NCI-H2107 (cell line): ENCODE measurements at regions not wholly inside any gene's neighbourhood (a gene's known extent, or its start where the extent isn't known, plus 50 kb on each side); places are given as distances from the start of the nearest gene placed in this dataset.
A peak's percentile ranks its signal among the peaks of the same experiment; 100 is the strongest.

Experiments
- DNase-seq: peaks from one replicate; lab custom pipeline; 2025; lab: John Stamatoyannopoulos, UW

GRCh38 chr12:28824193-28824846, 324.8 kb upstream of the FAR2 start:
- no peak for DNase-seq

GRCh38 chr12:28824849-28825248, 324.2 kb upstream of the FAR2 start:
- DNase-seq: no peak

- DNase-seq: no peak
Measured at GRCh38 chr12:28826766-28827165, 322.3 kb upstream of the FAR2 start.

- DNase-seq: no peak
Measured at GRCh38 chr12:28827861-28828260, 321.2 kb upstream of the FAR2 start.

- no peak for DNase-seq
Measured at GRCh38 chr12:28828318-28828717, 320.8 kb upstream of the FAR2 start.

GRCh38 chr12:28830491-28830890, 318.6 kb upstream of the FAR2 start:
- no peak for DNase-seq

GRCh38 chr12:28844718-28845117, 304.4 kb upstream of the FAR2 start:
- no peak for DNase-seq

GRCh38 chr12:28851781-28852180, 297.3 kb upstream of the FAR2 start:
- no peak for DNase-seq

GRCh38 chr12:28855761-28856310, 293.2 kb upstream of the FAR2 start:
- DNase-seq: no peak

GRCh38 chr12:28857369-28857768, 291.7 kb upstream of the FAR2 start:
- DNase-seq: no peak

GRCh38 chr12:28859551-28859950, 289.5 kb upstream of the FAR2 start:
- DNase-seq: no peak

- no peak for DNase-seq
Measured at GRCh38 chr12:28865776-28866175, 283.3 kb upstream of the FAR2 start.

GRCh38 chr12:28866296-28866695, 282.8 kb upstream of the FAR2 start:
- DNase-seq: no peak

- DNase-seq: no peak
Measured at GRCh38 chr12:28866715-28867503, 282.2 kb upstream of the FAR2 start.

- DNase-seq: no peak
Measured at GRCh38 chr12:28868414-28868813, 280.7 kb upstream of the FAR2 start.

GRCh38 chr12:28869197-28869596, 279.9 kb upstream of the FAR2 start:
- no peak for DNase-seq

GRCh38 chr12:28870839-28871440, 278.1 kb upstream of the FAR2 start:
- DNase-seq: no peak

- DNase-seq: peak; percentile 40
Measured at GRCh38 chr12:28872654-28873268, 276.3 kb upstream of the FAR2 start.

- DNase-seq: no peak
Measured at GRCh38 chr12:28874758-28875157, 274.3 kb upstream of the FAR2 start.

- no peak for DNase-seq
Measured at GRCh38 chr12:28876196-28876798, 272.8 kb upstream of the FAR2 start.

GRCh38 chr12:28877854-28878253, 271.2 kb upstream of the FAR2 start:
- no peak for DNase-seq

- no peak for DNase-seq
Measured at GRCh38 chr12:28878629-28879028, 270.4 kb upstream of the FAR2 start.
